HEK293T (cell line): ENCODE measurements at regions not wholly inside any gene's neighbourhood (a gene's known extent, or its start where the extent isn't known, plus 50 kb on each side); places are given as distances from the start of the nearest gene placed in this dataset.

Experiments
- ARNT ChIP-seq: fragments of 450-650 bp; IDR thresholded peaks from 2 replicates; pipeline ENCODE4 v1.6.1; 2017; ENCODE audit warnings: mild to moderate bottlenecking
- BHLHE40 ChIP-seq: fragments of 450-650 bp; IDR thresholded peaks from 2 replicates; pipeline ENCODE4 v1.6.1; 2016; ENCODE audit warnings: mild to moderate bottlenecking, moderate library complexity, borderline replicate concordance
- CTBP1 ChIP-seq: fragments of 450-650 bp; IDR thresholded peaks from 2 replicates; pipeline ENCODE4 v1.6.1; 2016; ENCODE audit warnings: borderline replicate concordance
- ELF4 ChIP-seq: fragments of 450-650 bp; IDR thresholded peaks from 2 replicates; pipeline ENCODE4 v1.6.1; 2017; ENCODE audit warnings: antibody characterized with exemption
- FOXA1 ChIP-seq: fragments of 450-650 bp; IDR thresholded peaks from 2 replicates; pipeline ENCODE4 v1.6.1; 2016; ENCODE audit warnings: mild to moderate bottlenecking
- FOXM1 ChIP-seq: fragments of 450-650 bp; IDR thresholded peaks from 2 replicates; pipeline ENCODE4 v1.6.1; 2017; ENCODE audit warnings: mild to moderate bottlenecking, borderline replicate concordance
- HDGF ChIP-seq: fragments of 450-650 bp; IDR thresholded peaks from 2 replicates; pipeline ENCODE4 v1.6.1; 2017; ENCODE audit warnings: antibody characterized with exemption, borderline replicate concordance
- LEF1 ChIP-seq: fragments of 450-650 bp; IDR thresholded peaks from 2 replicates; pipeline ENCODE4 v1.6.1; 2017; ENCODE audit warnings: mild to moderate bottlenecking, borderline replicate concordance
- NFRKB ChIP-seq: fragments of 450-650 bp; IDR thresholded peaks from 2 replicates; pipeline ENCODE4 v1.6.1; 2016; ENCODE audit warnings: mild to moderate bottlenecking, moderate library complexity
- PKNOX1 ChIP-seq: fragments of 450-650 bp; IDR thresholded peaks from 2 replicates; pipeline ENCODE4 v1.6.1; 2016
- SP1 ChIP-seq: fragments of 450-650 bp; IDR thresholded peaks from 2 replicates; pipeline ENCODE4 v1.6.1; 2017
- SUZ12 ChIP-seq: fragments of 450-650 bp; IDR thresholded peaks from 2 replicates; pipeline ENCODE4 v1.6.1; 2016; ENCODE audit warnings: mild to moderate bottlenecking
- ZNF384 ChIP-seq: fragments of 450-650 bp; IDR thresholded peaks from 2 replicates; pipeline ENCODE4 v1.6.1; 2016

GRCh38 chr2:150630587-150631235, 143.2 kb upstream of the RND3 start:
- no peak for TF ChIP-seq ELF4
- no peak for TF ChIP-seq FOXM1
- no peak for TF ChIP-seq HDGF
- TF ChIP-seq NFRKB, result no peak
- no peak for TF ChIP-seq CTBP1
- TF ChIP-seq LEF1, result no peak
- TF ChIP-seq FOXA1, result no peak
- TF ChIP-seq PKNOX1, result no peak
- no peak for TF ChIP-seq SP1
- no peak for TF ChIP-seq ARNT
- TF ChIP-seq SUZ12, result no peak
- TF ChIP-seq BHLHE40, result no peak
- no peak for TF ChIP-seq ZNF384
